BLaER1 (cell line): ENCODE measurements at regions not wholly inside any gene's neighbourhood (a gene's known extent, or its start where the extent isn't known, plus 50 kb on each side); places are given as distances from the start of the nearest gene placed in this dataset.
"Not testable (repeated sequence)": the region's sequence is repeated elsewhere in the genome, so short reads cannot be mapped to it uniquely, and the experiment has no call there.

ENCODE experiments used
- H3K27ac ChIP-seq: shearing (Covaris generic); formaldehyde crosslinking; 2 replicates; pipeline ENCODE4 v1.8.1; 2022
- H3K27me3 ChIP-seq: shearing (Covaris generic); formaldehyde crosslinking; 2 replicates; pipeline ENCODE4 v1.8.1; 2022
- H3K36me3 ChIP-seq: shearing (Covaris generic); formaldehyde crosslinking; 2 replicates; pipeline ENCODE4 v1.8.1; 2022
- H3K4me1 ChIP-seq: shearing (Covaris generic); formaldehyde crosslinking; 2 replicates; pipeline ENCODE4 v1.8.1; 2022
- H3K4me2 ChIP-seq: shearing (Covaris generic); formaldehyde crosslinking; 2 replicates; pipeline ENCODE4 v1.8.1; 2022
- H3K4me3 ChIP-seq: shearing (Covaris generic); formaldehyde crosslinking; 2 replicates; pipeline ENCODE4 v1.8.1; 2022
- H3K9ac ChIP-seq: shearing (Covaris generic); formaldehyde crosslinking; 2 replicates; pipeline ENCODE4 v1.8.1; 2022
- H3K9me3 ChIP-seq: shearing (Covaris generic); formaldehyde crosslinking; 2 replicates; pipeline ENCODE4 v1.8.1; 2022
- H4K20me1 ChIP-seq: shearing (Covaris generic); formaldehyde crosslinking; 2 replicates; pipeline ENCODE4 v1.8.1; 2022
- Cebpa-rat ChIP-seq: shearing (Covaris generic); IDR thresholded peaks from 2 replicates; pipeline ENCODE4 v1.8.1; 2022

- H3K9me3 ChIP-seq, result peaks cover 57% of the 10 kb centered on the region
- H3K27me3 ChIP-seq, result no peaks in the 10 kb centered on the region
- no peak for TF ChIP-seq Cebpa-rat
- H3K36me3 ChIP-seq, result peaks cover 22% of the 10 kb centered on the region
- H3K4me1 ChIP-seq, result peaks cover 27% of the 10 kb centered on the region
- no peak overlapping the region for H3K4me2 ChIP-seq
- H3K27ac ChIP-seq, result no peak overlapping the region
- no peak overlapping the region for H3K4me3 ChIP-seq
- no peak overlapping the region for H3K9ac ChIP-seq
- no peaks in the 10 kb centered on the region for H4K20me1 ChIP-seq
Observed at GRCh38 chr10:90042075-90042474, 340.7 kb downstream of the KIF20B start.

- Histone ChIP-seq H3K9me3 (peaks cover 60% of the 10 kb centered on the region), H3K4me1 (peaks cover 71% of the 10 kb centered on the region), H4K20me1 (no peaks in the 10 kb centered on the region), H3K4me3 (no peak overlapping the region), H3K36me3 (peaks cover 9% of the 10 kb centered on the region), H3K4me2 (peak overlapping the region; percentile 72), H3K27ac (peak overlapping the region; percentile 82), H3K9ac (peak overlapping the region; percentile 48; the same call in 1 of the 2 replicates), H3K27me3 (no peaks in the 10 kb centered on the region)
- TF ChIP-seq Cebpa-rat, result no peak
Observed at GRCh38 chr10:90047243-90047729, 345.9 kb downstream of the KIF20B start.

GRCh38 chr10:90051053-90051452 lies 349.7 kb downstream of the KIF20B start:
- peaks cover 41% of the 10 kb centered on the region for H3K9me3 ChIP-seq
- TF ChIP-seq Cebpa-rat, result no peak
- H3K27ac ChIP-seq, result peak overlapping the region; percentile 80
- H3K4me3 ChIP-seq, result peak overlapping the region; percentile 59
- H3K4me1 ChIP-seq, result peaks cover 73% of the 10 kb centered on the region
- H3K4me2 ChIP-seq, result peak overlapping the region; percentile 83
- no peaks in the 10 kb centered on the region for H3K27me3 ChIP-seq
- H3K36me3 ChIP-seq, result peaks cover 13% of the 10 kb centered on the region
- no peaks in the 10 kb centered on the region for H4K20me1 ChIP-seq
- H3K9ac ChIP-seq, result peak overlapping the region; percentile 73

GRCh38 chr10:90051474-90051873 lies 350.1 kb downstream of the KIF20B start:
- peak overlapping the region; percentile 83 for H3K4me2 ChIP-seq
- H3K9me3 ChIP-seq, result peaks cover 45% of the 10 kb centered on the region
- H3K4me1 ChIP-seq, result peaks cover 69% of the 10 kb centered on the region

GRCh38 chr10:90062786-90063185 lies 361.4 kb downstream of the KIF20B start:
- H3K9me3 ChIP-seq, result 0 out of 2 replicates have a peak, but pooled peaks cover 1% of the 10 kb centered on the region
- no peak overlapping the region for H3K9ac ChIP-seq
- TF ChIP-seq Cebpa-rat, result no peak
- no peak overlapping the region for H3K27ac ChIP-seq
- no peaks in the 10 kb centered on the region for H4K20me1 ChIP-seq
- H3K36me3 ChIP-seq, result peaks cover 12% of the 10 kb centered on the region
- no peaks in the 10 kb centered on the region for H3K4me1 ChIP-seq
- no peaks in the 10 kb centered on the region for H3K27me3 ChIP-seq
- H3K4me3 ChIP-seq, result no peak overlapping the region
- no peak overlapping the region for H3K4me2 ChIP-seq

More at GRCh38 chr10:90051474-90051873, 350.1 kb downstream of the KIF20B start:
- Histone ChIP-seq H3K27me3 (no peaks in the 10 kb centered on the region), H3K27ac (peak overlapping the region; percentile 80), H3K36me3 (peaks cover 15% of the 10 kb centered on the region), H3K4me3 (peak overlapping the region; percentile 59), H3K9ac (peak overlapping the region; percentile 73), H4K20me1 (no peaks in the 10 kb centered on the region)
- no peak for TF ChIP-seq Cebpa-rat

- no peaks in the 10 kb centered on the region for H3K9me3 ChIP-seq
- H3K9ac ChIP-seq, result no peak overlapping the region
- no peak for TF ChIP-seq Cebpa-rat
- no peak overlapping the region for H3K4me3 ChIP-seq
- H3K4me2 ChIP-seq, result no peak overlapping the region
- H4K20me1 ChIP-seq, result no peaks in the 10 kb centered on the region
- H3K27me3 ChIP-seq, result no peaks in the 10 kb centered on the region
- H3K4me1 ChIP-seq, result no peaks in the 10 kb centered on the region
- H3K36me3 ChIP-seq, result peaks cover 11% of the 10 kb centered on the region
- no peak overlapping the region for H3K27ac ChIP-seq
Observed at GRCh38 chr10:90064295-90064694, 362.9 kb downstream of the KIF20B start.

- no peak for TF ChIP-seq Cebpa-rat
- Histone ChIP-seq H3K9ac (no peak overlapping the region), H4K20me1 (no peaks in the 10 kb centered on the region), H3K9me3 (peaks cover 17% of the 10 kb centered on the region), H3K27me3 (no peaks in the 10 kb centered on the region), H3K4me1 (no peaks in the 10 kb centered on the region), H3K4me3 (no peak overlapping the region), H3K4me2 (no peak overlapping the region), H3K36me3 (peaks cover 4% of the 10 kb centered on the region; the same call in 1 of the 2 replicates), H3K27ac (no peak overlapping the region)
Observed at GRCh38 chr10:90066435-90066834, 365.0 kb downstream of the KIF20B start.

- Histone ChIP-seq H4K20me1 (no peaks in the 10 kb centered on the region), H3K27ac (no peak overlapping the region), H3K9me3 (peaks cover 69% of the 10 kb centered on the region), H3K4me1 (peaks cover 15% of the 10 kb centered on the region), H3K9ac (no peak overlapping the region), H3K36me3 (peaks cover 35% of the 10 kb centered on the region), H3K27me3 (no peaks in the 10 kb centered on the region), H3K4me2 (no peak overlapping the region), H3K4me3 (no peak overlapping the region)
- TF ChIP-seq Cebpa-rat, result no peak
Observed at GRCh38 chr10:90075995-90076394, 374.6 kb downstream of the KIF20B start.

- H3K27me3 ChIP-seq, result no peaks in the 10 kb centered on the region
- H3K4me1 ChIP-seq, result no peaks in the 10 kb centered on the region
Observed at GRCh38 chr10:90079819-90080218, 378.4 kb downstream of the KIF20B start.

GRCh38 chr10:90086606-90087190 lies 385.3 kb downstream of the KIF20B start:
- H3K4me1 ChIP-seq, H3K9me3 ChIP-seq, H4K20me1 ChIP-seq, H3K27ac ChIP-seq, H3K4me2 ChIP-seq, H3K4me3 ChIP-seq, H3K9ac ChIP-seq, H3K36me3 ChIP-seq, H3K27me3 ChIP-seq: not testable (repeated sequence)

More at GRCh38 chr10:90079819-90080218, 378.4 kb downstream of the KIF20B start:
- H3K36me3 ChIP-seq, result peaks cover 27% of the 10 kb centered on the region
- no peak for TF ChIP-seq Cebpa-rat
- no peak overlapping the region for H3K4me2 ChIP-seq
- no peak overlapping the region for H3K27ac ChIP-seq
- no peak overlapping the region for H3K9ac ChIP-seq
- H3K9me3 ChIP-seq, result peaks cover 41% of the 10 kb centered on the region
- H3K4me3 ChIP-seq, result no peak overlapping the region
- H4K20me1 ChIP-seq, result no peaks in the 10 kb centered on the region
